ENCODE measurements at regions not wholly inside any gene's neighbourhood (a gene's known extent, or its start where the extent isn't known, plus 50 kb on each side); places are given as distances from the start of the nearest gene placed in this dataset.
"Not testable (repeated sequence)": the region's sequence is repeated elsewhere in the genome, so short reads cannot be mapped to it uniquely, and the experiment has no call there.

- peak; percentile 68 for DNase-seq (ENCODE audit: low spot score)
These were observed 436.2 kb downstream of the FAT4 start for GRCh38 chr4:125750828-125751466.

GRCh38 chr4:125758438-125758837 lies 443.7 kb downstream of the FAT4 start:
- no peak for DNase-seq (ENCODE audit: low spot score)

GRCh38 chr4:125760201-125760819 lies 445.6 kb downstream of the FAT4 start:
- no peak for DNase-seq (ENCODE audit: low spot score)

- DNase-seq (ENCODE audit: low spot score) = no peak
These were observed 446.2 kb downstream of the FAT4 start for GRCh38 chr4:125760956-125761355.

- no peak for DNase-seq (ENCODE audit: low spot score)
These were observed 447.8 kb downstream of the FAT4 start for GRCh38 chr4:125762537-125762936.

- DNase-seq (ENCODE audit: low spot score) = no peak
These were observed 451.2 kb downstream of the FAT4 start for GRCh38 chr4:125765941-125766340.

- no peak for DNase-seq (ENCODE audit: low spot score)
These were observed 456.2 kb downstream of the FAT4 start for GRCh38 chr4:125770814-125771398.

GRCh38 chr4:125772680-125773079 lies 457.9 kb downstream of the FAT4 start:
- no peak for DNase-seq (ENCODE audit: low spot score)

- DNase-seq (ENCODE audit: low spot score) = no peak
These were observed 458.7 kb downstream of the FAT4 start for GRCh38 chr4:125773502-125773901.

GRCh38 chr4:125773931-125774330 lies 459.2 kb downstream of the FAT4 start:
- DNase-seq (ENCODE audit: low spot score) = no peak

- DNase-seq (ENCODE audit: low spot score) = no peak
These were observed 461.4 kb downstream of the FAT4 start for GRCh38 chr4:125776146-125776545.

GRCh38 chr4:125780164-125780563 lies 465.4 kb downstream of the FAT4 start:
- no peak for DNase-seq (ENCODE audit: low spot score)

- no peak for DNase-seq (ENCODE audit: low spot score)
These were observed 466.0 kb downstream of the FAT4 start for GRCh38 chr4:125780747-125781146.

- DNase-seq (ENCODE audit: low spot score) = no peak
These were observed 466.9 kb downstream of the FAT4 start for GRCh38 chr4:125781651-125782050.

GRCh38 chr4:125784741-125785140 lies 470.0 kb downstream of the FAT4 start:
- DNase-seq (ENCODE audit: low spot score) = no peak

- DNase-seq (ENCODE audit: low spot score) = no peak
These were observed 473.0 kb downstream of the FAT4 start for GRCh38 chr4:125787707-125788106.

GRCh38 chr4:125789023-125789422 lies 474.3 kb downstream of the FAT4 start:
- DNase-seq (ENCODE audit: low spot score) = no peak

- no peak for DNase-seq (ENCODE audit: low spot score)
These were observed 477.1 kb downstream of the FAT4 start for GRCh38 chr4:125791896-125792295.

GRCh38 chr4:125794989-125795388 lies 480.2 kb downstream of the FAT4 start:
- no peak for DNase-seq (ENCODE audit: low spot score)

GRCh38 chr4:125796138-125796537 lies 481.4 kb downstream of the FAT4 start:
- DNase-seq (ENCODE audit: low spot score) = no peak

GRCh38 chr4:125797621-125798020 lies 482.9 kb downstream of the FAT4 start:
- not testable (repeated sequence) for DNase-seq (ENCODE audit: low spot score)

- DNase-seq (ENCODE audit: low spot score) = no peak
These were observed 486.6 kb downstream of the FAT4 start for GRCh38 chr4:125801373-125801772.

GRCh38 chr4:125801924-125802323 lies 487.2 kb downstream of the FAT4 start:
- no peak for DNase-seq (ENCODE audit: low spot score)

GRCh38 chr4:125808022-125808421 lies 493.3 kb downstream of the FAT4 start:
- no peak for DNase-seq (ENCODE audit: low spot score)
